ENCODE measurements at regions not wholly inside any gene's neighbourhood (a gene's known extent, or its start where the extent isn't known, plus 50 kb on each side); places are given as distances from the start of the nearest gene placed in this dataset.

GRCh38 chr11:133787379-133788141 lies 57.8 kb downstream of the SPATA19 start:
- no peak for TF ChIP-seq CTCF (conservative IDR thresholded peaks at IDR 0.05; ENCODE audit: low read length)
- no peak for TF ChIP-seq EZH2phosphoT487 (IDR thresholded peaks at IDR 0.05; ENCODE audit: borderline replicate concordance, low read depth, low read length)

Data from OCI-LY7 (cell line).